VCaP (cell line): ENCODE measurements at regions not wholly inside any gene's neighbourhood (a gene's known extent, or its start where the extent isn't known, plus 50 kb on each side); places are given as distances from the start of the nearest gene placed in this dataset.

Experiments used
- H3K27ac ChIP-seq: fragments of 450-650 bp; 2 replicates; pipeline ENCODE4 v1.5.1; 2017
- TF ChIP-seq, protein P1 (sequence below): fragments of 450-650 bp; conservative IDR thresholded peaks from 2 replicates; pipeline ENCODE4 v1.5.1; 2017; ENCODE audit warnings: mild to moderate bottlenecking, moderate library complexity

DNA sequence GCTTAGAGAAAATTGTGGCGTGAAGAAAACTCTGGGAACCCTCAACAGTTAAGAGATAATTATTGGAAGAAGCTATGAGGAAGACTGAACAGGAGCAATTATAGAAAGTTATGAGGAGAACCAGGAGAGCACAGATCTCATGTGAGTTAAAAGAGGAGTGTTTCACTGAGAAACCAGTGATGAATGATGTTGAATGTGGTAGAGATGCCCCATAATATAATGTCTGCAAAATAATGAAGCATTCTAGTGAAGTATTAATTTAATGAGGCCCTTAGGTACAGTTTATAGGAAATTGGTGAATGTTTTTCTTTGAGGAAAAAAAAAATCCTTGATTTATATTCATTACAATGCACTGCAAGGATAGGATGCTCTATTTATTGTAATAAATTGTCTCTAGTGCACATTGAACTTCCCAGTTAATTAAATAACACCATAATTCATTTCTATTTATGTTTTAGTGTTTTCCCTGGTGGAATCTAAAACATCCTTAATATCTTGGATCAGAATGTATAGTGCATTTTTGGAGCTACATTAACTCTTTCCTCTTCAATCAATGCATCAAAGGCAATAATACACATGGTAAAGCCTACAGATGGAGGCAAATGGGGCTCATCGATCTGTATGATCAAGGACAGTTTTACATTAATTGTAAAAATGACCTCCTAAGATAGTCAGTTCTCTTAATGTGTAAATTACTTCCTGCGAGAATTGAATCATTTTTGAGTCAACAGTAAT lies 91.4 kb upstream of the EYS start:
- TF ChIP-seq, protein P1, sequence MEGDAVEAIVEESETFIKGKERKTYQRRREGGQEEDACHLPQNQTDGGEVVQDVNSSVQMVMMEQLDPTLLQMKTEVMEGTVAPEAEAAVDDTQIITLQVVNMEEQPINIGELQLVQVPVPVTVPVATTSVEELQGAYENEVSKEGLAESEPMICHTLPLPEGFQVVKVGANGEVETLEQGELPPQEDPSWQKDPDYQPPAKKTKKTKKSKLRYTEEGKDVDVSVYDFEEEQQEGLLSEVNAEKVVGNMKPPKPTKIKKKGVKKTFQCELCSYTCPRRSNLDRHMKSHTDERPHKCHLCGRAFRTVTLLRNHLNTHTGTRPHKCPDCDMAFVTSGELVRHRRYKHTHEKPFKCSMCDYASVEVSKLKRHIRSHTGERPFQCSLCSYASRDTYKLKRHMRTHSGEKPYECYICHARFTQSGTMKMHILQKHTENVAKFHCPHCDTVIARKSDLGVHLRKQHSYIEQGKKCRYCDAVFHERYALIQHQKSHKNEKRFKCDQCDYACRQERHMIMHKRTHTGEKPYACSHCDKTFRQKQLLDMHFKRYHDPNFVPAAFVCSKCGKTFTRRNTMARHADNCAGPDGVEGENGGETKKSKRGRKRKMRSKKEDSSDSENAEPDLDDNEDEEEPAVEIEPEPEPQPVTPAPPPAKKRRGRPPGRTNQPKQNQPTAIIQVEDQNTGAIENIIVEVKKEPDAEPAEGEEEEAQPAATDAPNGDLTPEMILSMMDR = no peak
- H3K27ac ChIP-seq = no peak overlapping the region

DNA sequence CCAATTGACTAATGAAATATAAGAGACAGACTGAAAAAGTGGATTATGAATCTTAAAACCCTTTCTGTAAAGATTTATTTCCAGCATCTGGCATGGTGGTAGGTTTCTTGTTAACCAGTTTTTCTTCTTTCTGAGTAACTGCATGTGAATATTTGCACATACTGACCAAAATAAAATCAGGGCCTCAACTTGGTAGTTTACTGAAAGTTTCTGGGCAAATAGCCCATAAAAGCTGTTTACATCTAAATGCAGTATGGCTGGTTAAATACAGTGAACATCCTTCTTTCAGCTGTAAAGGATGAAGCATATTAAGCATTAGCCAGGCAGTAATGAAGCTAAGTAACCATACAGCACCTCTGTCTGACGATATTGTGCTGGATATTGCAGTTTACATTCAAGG lies 83.6 kb upstream of the EYS start:
- TF ChIP-seq, protein P1 = no peak
- no peak overlapping the region for H3K27ac ChIP-seq

DNA sequence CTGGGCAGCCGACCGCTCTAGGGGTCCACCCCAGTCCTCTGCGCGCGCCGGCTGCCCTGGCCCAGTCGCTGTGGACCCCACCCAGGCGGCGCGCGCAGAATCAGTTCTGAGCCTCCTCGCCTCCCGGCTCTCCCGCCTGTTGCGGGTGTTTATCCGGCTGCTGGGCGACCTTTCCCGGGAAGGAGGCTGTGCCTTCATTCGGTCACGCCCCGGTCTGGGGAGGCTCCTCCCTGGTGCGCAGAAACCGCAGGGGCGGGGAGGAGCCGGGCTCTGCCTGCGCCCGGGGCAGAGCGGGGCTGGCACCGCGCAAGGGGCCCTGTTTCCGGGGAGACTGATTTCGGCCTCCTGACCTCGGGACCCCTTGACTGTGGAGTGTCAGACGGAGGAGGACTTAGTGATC lies 80.8 kb upstream of the EYS start:
- no peak overlapping the region for H3K27ac ChIP-seq
- TF ChIP-seq, protein P1 = no peak

DNA sequence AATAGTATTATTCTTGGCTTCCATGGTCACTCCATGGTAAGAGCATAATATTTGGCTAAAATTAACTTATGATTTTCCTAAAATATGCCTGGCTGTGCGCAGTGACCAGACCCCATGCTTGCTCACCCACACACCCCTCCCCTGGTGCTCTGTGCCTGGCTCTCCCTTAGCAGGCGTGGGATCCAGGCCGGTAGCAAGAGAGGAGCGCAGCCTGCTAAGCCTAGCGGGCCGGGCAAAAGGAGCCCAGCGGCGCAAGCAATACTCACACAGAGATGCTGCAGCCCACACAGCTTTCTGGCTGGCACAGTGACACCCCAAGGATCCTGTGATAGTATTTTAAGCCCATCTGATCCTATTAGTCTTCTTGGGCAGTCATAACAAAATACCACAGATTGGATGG lies 79.8 kb upstream of the EYS start:
- H3K27ac ChIP-seq = no peak overlapping the region
- TF ChIP-seq, protein P1 = no peak

DNA sequence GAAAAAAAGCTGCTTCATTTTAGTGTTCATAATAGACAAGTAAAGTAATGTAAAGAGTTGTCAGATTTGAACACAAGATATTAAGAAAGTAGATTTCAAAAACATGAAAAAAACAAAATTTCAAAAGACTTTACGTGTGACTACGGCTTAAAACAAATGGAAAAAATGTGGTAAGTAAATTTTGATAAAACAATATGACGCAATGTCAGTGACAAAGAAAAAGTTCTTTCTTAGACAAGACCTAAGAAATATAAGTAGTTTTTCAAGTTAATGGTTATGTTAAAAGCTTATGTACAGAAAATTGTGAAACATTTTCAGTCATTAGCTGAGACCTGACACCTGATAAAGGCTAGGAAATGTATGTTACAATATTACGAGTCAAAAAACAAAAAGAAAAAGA lies 73.7 kb upstream of the EYS start:
- TF ChIP-seq, protein P1 = no peak
- H3K27ac ChIP-seq = no peak overlapping the region

DNA sequence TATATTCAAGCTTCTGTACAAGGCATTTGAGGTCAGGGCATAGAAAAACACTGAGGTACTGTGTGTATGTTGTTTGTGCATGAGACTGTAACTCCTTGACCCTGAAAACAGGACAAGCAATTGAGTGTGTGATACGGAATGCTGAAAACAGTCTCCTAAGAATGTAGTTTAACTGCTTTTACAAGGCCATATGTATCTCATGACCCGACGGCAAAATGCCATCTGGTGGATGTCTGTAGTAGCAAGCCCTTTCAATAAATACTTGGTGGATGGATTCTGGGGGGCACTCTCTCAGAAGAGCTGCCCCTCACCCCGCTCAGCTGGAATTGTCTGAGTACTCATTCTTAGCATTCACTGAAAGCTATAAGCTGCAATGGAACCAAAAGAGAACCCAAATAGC lies 69.3 kb upstream of the EYS start:
- H3K27ac ChIP-seq = no peak overlapping the region
- TF ChIP-seq, protein P1 = peak; percentile 67

DNA sequence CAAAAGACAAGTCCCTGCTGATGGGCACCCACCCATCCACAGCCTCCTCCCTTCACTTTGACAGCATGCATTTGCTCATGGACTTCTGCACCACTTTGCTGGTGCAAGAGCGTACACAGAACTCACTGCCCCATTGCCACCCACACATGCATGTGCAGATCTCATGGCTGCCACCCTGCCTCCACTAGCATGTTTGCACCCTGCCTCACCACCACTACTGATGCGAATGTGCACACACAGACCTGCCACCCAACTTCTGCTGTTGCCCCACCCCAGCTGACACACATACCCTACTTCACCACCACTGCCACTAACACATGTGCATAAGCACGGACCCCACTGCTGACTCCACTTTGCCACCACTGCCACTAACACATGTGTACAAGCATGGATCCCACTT lies 64.9 kb upstream of the EYS start:
- no peak overlapping the region for H3K27ac ChIP-seq
- TF ChIP-seq, protein P1 = no peak
